ENCODE measurements at regions not wholly inside any gene's neighbourhood (a gene's known extent, or its start where the extent isn't known, plus 50 kb on each side); places are given as distances from the start of the nearest gene placed in this dataset.

DNA sequence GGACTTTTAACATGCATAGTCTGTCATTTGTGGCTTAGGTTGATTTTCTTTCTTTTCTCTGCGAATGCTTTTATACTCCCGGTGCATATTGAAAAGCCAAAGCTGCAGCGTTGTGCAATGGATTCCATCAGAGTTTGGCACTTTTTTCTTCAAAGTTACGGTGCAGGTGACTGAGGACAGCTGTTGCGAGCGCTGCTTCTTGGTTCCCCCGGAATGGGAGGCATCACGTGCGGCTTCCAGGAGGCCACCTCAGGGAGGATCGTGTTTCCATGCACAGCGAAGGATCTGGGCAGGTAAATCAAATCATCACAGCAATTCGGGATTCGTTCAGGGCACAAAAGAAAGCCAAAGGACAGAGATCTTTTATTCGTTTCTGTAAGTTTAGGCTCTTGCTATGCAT lies 109.6 kb upstream of the ALKAL2 start:
- Histone ChIP-seq H2BK12ac (ENCODE audit: low read depth, low read length) (no peak overlapping the region), H3K27ac (ENCODE audit: low read depth, low read length) (no peak overlapping the region), H3K18ac (ENCODE audit: extremely low read depth, low read length) (no peak overlapping the region), H3K36me3 (ENCODE audit: control insufficient read depth in 2 of 4, insufficient read depth in 4 of 4, low read length in 3 of 4) (no peaks in the 10 kb centered on the region), H2AK5ac (ENCODE audit: low read depth, low read length) (no peak overlapping the region), H4K8ac (ENCODE audit: extremely low read depth, insufficient read depth, low read length) (no peak overlapping the region), H2BK120ac (replicated peaks; ENCODE audit: low read depth, low read length) (no peak overlapping the region), H3K9me3 (ENCODE audit: insufficient read depth in 2 of 2, low read depth in 1 of 2, low read length in 1 of 2) (no peaks in the 10 kb centered on the region), H3K56ac (replicated peaks; ENCODE audit: insufficient read length, low read depth, low read length) (no peak overlapping the region), H2BK5ac (ENCODE audit: low read depth, low read length) (no peak overlapping the region), H3K4me3 (ENCODE audit: extremely low read depth in 1 of 4, insufficient read depth in 2 of 4, low read depth in 3 of 4, low read length in 4 of 4) (no peak overlapping the region), H3K23ac (ENCODE audit: insufficient read length) (no peak overlapping the region), H4K91ac (replicated peaks; ENCODE audit: insufficient read length, low read length) (no peak overlapping the region), H3K4ac (replicated peaks; ENCODE audit: insufficient read length, low read depth, low read length) (no peak overlapping the region), H2AFZ (ENCODE audit: low read length) (no peak overlapping the region), H3K27me3 (replicated peaks in 1 of 4; ENCODE audit: control insufficient read depth in 3 of 4, extremely low read depth in 1 of 4, insufficient read depth in 3 of 4, low read length in 3 of 4) (no peaks in the 10 kb centered on the region), H4K5ac (ENCODE audit: insufficient read length, low read depth, low read length) (no peak overlapping the region), H3K4me2 (ENCODE audit: insufficient read depth in 1 of 2, low read depth in 2 of 2, low read length in 2 of 2) (no peak overlapping the region), H4K20me1 (replicated peaks in 1 of 2; ENCODE audit: control insufficient read depth in 1 of 2, insufficient read depth in 2 of 2, low read length in 2 of 2) (peaks cover 0 to 1% of the 10 kb centered on the region in 2 experiments), H3K79me2 (ENCODE audit: control insufficient read depth in 1 of 2, insufficient read depth in 2 of 2, low read length in 2 of 2) (no peaks in the 10 kb centered on the region), H3K9ac (replicated peaks in 1 of 4; ENCODE audit: extremely low read depth in 1 of 4, low read depth in 3 of 4, low read length in 3 of 4) (no peak overlapping the region), H3K14ac (ENCODE audit: insufficient read length) (no peak overlapping the region), H3K4me1 (replicated peaks in 1 of 4; ENCODE audit: control insufficient read depth in 3 of 4, insufficient read depth in 4 of 4, low read length in 3 of 4) (peaks cover 0 to 6% (median 2%) of the 10 kb centered on the region in 4 experiments; a peak in 4 of 7 replicates), H2BK15ac (ENCODE audit: low read length) (no peak overlapping the region), H3K23me2 (ENCODE audit: low read depth, low read length) (no peaks in the 10 kb centered on the region), H3K79me1 (ENCODE audit: low read depth, low read length) (no peaks in the 10 kb centered on the region), H2BK20ac (ENCODE audit: low read length) (no peak overlapping the region)
- DNase-seq (ENCODE audit: low read depth in 1 of 2, low spot score in 2 of 2): no peak
- WGBS, 2 experiments (ENCODE audit: extremely low coverage in 1 of 2, insufficient coverage in 1 of 2, insufficient read length in 1 of 2, insufficient replicate concordance in 2 of 2, low coverage in 1 of 2, low lambda C conversion rate in 2 of 2, missing lambda C conversion rate in 1 of 2): 90% methylated on average over 14 of the region's 14 CpGs; no CpG with 5 or more reads in 1 of the 2 experiments
- FAIRE-seq: no peak
- CTCF ChIA-PET (ENCODE audit: partially characterized antibody): no interaction called here
- POLR2A ChIA-PET (ENCODE audit: partially characterized antibody): no interaction called here
- TF ChIP-seq ATF2 (IDR thresholded peaks at IDR 0.05; ENCODE audit: low read length): no peak
- TF ChIP-seq TCF12 (IDR thresholded peaks at IDR 0.05; ENCODE audit: low read depth, low read length): no peak
- no peak for TF ChIP-seq CREB1 (IDR thresholded peaks at IDR 0.05)
- TF ChIP-seq SIRT6 (IDR thresholded peaks at IDR 0.05; ENCODE audit: low read length): no peak
- no peak for TF ChIP-seq RNF2 (IDR thresholded peaks at IDR 0.05; ENCODE audit: borderline replicate concordance, low read depth, low read length, missing control alignments, poor library complexity, severe bottlenecking)
- TF ChIP-seq JUND (IDR thresholded peaks at IDR 0.05; ENCODE audit: low read length): no peak
- TF ChIP-seq FOSL1 (IDR thresholded peaks at IDR 0.05; ENCODE audit: insufficient read depth, low read depth, low read length): no peak
- TF ChIP-seq TAF7 (optimal IDR thresholded peaks at IDR 0.05; ENCODE audit: borderline replicate concordance, low read depth, low read length): no peak
- TF ChIP-seq POLR2AphosphoS5 (IDR thresholded peaks at IDR 0.05; ENCODE audit: low read depth, low read length): no peak
- TF ChIP-seq ATF3 (IDR thresholded peaks at IDR 0.05; ENCODE audit: insufficient read depth, low read depth, low read length): no peak
- TF ChIP-seq RAD21 (IDR thresholded peaks at IDR 0.05 in 1 of 2, conservative IDR thresholded peaks at IDR 0.05 in 1 of 2; ENCODE audit: low read depth in 2 of 2, low read length in 2 of 2): no peak
- no peak for TF ChIP-seq JUN (IDR thresholded peaks at IDR 0.05; ENCODE audit: low read depth, low read length)
- no peak for TF ChIP-seq CHD1 (IDR thresholded peaks at IDR 0.05; ENCODE audit: low read depth, low read length)
